ENCODE measurements at regions not wholly inside any gene's neighbourhood (a gene's known extent, or its start where the extent isn't known, plus 50 kb on each side); places are given as distances from the start of the nearest gene placed in this dataset.

DNA sequence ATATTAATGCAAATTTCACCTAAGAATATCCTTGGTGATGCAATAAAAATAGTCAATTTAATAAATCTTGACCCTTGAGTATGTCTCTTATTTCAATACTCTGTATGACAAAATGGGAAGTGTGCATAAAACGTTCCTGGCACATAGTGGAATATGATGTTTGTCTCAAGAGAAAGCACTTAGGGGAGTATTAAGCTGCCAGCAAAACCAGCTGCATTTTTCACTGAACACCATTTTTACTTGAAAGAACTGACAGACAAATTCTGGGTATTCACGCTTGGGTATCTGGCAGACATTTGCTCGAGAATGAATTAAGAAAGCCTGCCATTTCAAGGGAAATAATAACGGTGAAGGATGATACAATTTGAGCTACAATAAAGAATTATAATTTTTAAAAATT is 364.8 kb downstream of the SOX9 start:
- no peaks in the 10 kb centered on the region for H3K9me3 Mint-ChIP-seq
- peaks cover 18% of the 10 kb centered on the region for H3K27me3 Mint-ChIP-seq
- no peak overlapping the region for H3K4me3 Mint-ChIP-seq
- H3K36me3 Mint-ChIP-seq (ENCODE audit: low read depth) = no peaks in the 10 kb centered on the region
- H3K4me1 Mint-ChIP-seq (ENCODE audit: low read depth) = no peaks in the 10 kb centered on the region
- H3K27ac Mint-ChIP-seq = no peak overlapping the region

DNA sequence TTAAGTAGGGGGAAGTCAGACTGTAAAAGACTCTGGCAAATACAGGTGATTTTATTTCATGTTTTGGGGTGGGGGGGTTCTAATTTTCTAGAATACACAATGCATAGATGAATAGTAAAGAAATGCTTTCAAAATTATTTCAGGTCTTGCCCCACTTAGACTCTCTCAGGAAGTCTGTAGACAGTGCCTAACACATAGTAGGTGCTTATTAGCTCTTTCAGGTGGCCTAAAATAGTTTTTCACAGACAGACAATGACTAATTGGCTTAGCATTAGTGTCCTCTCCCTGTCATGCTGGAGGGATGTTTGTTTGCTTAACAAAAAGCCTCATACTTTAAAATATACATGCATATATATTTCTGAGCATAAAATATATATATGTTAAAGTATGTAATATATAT is 366.0 kb downstream of the SOX9 start:
- Mint-ChIP-seq H3K4me3 (no peak overlapping the region), H3K9me3 (no peaks in the 10 kb centered on the region), H3K4me1 (ENCODE audit: low read depth) (no peaks in the 10 kb centered on the region), H3K36me3 (ENCODE audit: low read depth) (no peaks in the 10 kb centered on the region), H3K27me3 (peaks cover 12% of the 10 kb centered on the region), H3K27ac (no peak overlapping the region)

- peaks cover 3% of the 10 kb centered on the region for H3K9me3 Mint-ChIP-seq
- H3K27ac Mint-ChIP-seq = no peak overlapping the region
- no peaks in the 10 kb centered on the region for H3K4me1 Mint-ChIP-seq (ENCODE audit: low read depth)
- no peak overlapping the region for H3K4me3 Mint-ChIP-seq
- no peaks in the 10 kb centered on the region for H3K36me3 Mint-ChIP-seq (ENCODE audit: low read depth)
- peaks cover 6% of the 10 kb centered on the region for H3K27me3 Mint-ChIP-seq
These were observed 367.1 kb downstream of the SOX9 start for GRCh38 chr17:72487731-72488494.

DNA sequence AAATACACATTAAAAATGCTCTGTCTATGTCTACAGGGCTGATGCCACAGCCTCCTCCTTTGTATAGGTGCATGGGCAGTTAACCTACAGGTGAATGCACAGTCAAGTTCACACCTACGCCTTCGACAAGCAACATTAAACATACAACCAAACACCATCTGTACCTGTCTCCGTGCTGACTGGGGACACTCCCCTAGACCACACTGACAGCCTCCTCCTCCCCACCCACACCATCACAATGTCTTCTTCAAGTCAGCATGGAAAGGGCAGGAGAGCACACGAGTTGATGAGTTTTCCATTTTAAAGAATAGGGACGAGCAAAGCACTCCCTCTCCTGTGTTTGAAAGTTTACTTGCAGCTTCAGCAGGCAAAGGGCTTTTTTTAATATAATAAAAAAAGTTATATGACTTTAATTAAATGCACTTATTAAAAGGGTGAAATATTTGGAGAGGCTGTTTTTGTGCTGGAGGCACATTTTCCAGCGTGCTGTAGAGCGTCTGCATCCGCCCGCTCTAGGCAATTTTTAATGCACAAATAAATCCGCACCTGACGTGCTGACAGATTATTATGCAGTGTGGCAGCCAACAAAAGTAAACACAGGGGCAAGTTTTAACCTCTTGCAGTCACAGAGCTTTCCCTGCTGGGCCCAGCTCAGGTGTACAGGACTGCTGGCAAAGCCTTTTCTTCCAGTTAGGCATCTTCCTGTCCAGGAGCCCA is 367.9 kb downstream of the SOX9 start:
- no peak overlapping the region for H3K27ac Mint-ChIP-seq
- no peak overlapping the region for H3K4me3 Mint-ChIP-seq
- peaks cover 9% of the 10 kb centered on the region for H3K27me3 Mint-ChIP-seq
- H3K9me3 Mint-ChIP-seq = peaks cover 3% of the 10 kb centered on the region
- H3K4me1 Mint-ChIP-seq (ENCODE audit: low read depth) = no peaks in the 10 kb centered on the region
- H3K36me3 Mint-ChIP-seq (ENCODE audit: low read depth) = no peaks in the 10 kb centered on the region

- H3K27ac Mint-ChIP-seq = no peak overlapping the region
- peaks cover 11% of the 10 kb centered on the region for H3K27me3 Mint-ChIP-seq
- H3K4me3 Mint-ChIP-seq = no peak overlapping the region
- no peaks in the 10 kb centered on the region for H3K4me1 Mint-ChIP-seq (ENCODE audit: low read depth)
- H3K9me3 Mint-ChIP-seq = peaks cover 3% of the 10 kb centered on the region
- no peaks in the 10 kb centered on the region for H3K36me3 Mint-ChIP-seq (ENCODE audit: low read depth)
These were observed 368.4 kb downstream of the SOX9 start for GRCh38 chr17:72489272-72489641.

- Mint-ChIP-seq H3K27me3 (peaks cover 11% of the 10 kb centered on the region), H3K36me3 (ENCODE audit: low read depth) (no peaks in the 10 kb centered on the region), H3K9me3 (peaks cover 3% of the 10 kb centered on the region)
These were observed 370.3 kb downstream of the SOX9 start for GRCh38 chr17:72491102-72491501.

DNA sequence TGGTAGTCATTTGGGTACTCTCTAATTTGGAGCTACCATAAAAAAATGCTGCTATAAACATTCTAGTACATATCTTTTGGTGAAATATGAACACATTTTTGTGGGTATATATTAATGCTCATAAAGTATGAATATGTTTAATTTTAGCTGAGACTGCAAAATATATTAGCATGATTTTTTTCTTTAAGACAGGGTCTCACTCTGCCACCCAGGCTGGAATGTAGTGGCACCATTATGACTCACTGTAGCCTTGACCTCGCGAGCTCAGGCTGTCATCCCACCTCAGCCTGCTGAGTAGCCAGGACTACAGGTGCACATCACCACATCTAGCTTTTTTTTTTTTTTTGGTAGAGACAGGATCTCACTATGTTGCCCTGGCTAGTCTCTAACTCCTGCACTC is 371.7 kb downstream of the SOX9 start:
- Mint-ChIP-seq H3K27ac (no peak overlapping the region), H3K9me3 (peaks cover 3% of the 10 kb centered on the region), H3K27me3 (peaks cover 11% of the 10 kb centered on the region), H3K4me1 (ENCODE audit: low read depth) (no peaks in the 10 kb centered on the region), H3K36me3 (ENCODE audit: low read depth) (no peaks in the 10 kb centered on the region), H3K4me3 (no peak overlapping the region)

More at GRCh38 chr17:72491102-72491501, 370.3 kb downstream of the SOX9 start:
- H3K4me1 Mint-ChIP-seq (ENCODE audit: low read depth) = no peaks in the 10 kb centered on the region
- no peak overlapping the region for H3K4me3 Mint-ChIP-seq
- H3K27ac Mint-ChIP-seq = no peak overlapping the region

- Mint-ChIP-seq H3K4me3 (no peak overlapping the region), H3K36me3 (ENCODE audit: low read depth) (no peaks in the 10 kb centered on the region), H3K4me1 (ENCODE audit: low read depth) (no peaks in the 10 kb centered on the region), H3K9me3 (peaks cover 3% of the 10 kb centered on the region), H3K27ac (no peak overlapping the region), H3K27me3 (peaks cover 11% of the 10 kb centered on the region)
These were observed 372.1 kb downstream of the SOX9 start for GRCh38 chr17:72492941-72493340.

DNA sequence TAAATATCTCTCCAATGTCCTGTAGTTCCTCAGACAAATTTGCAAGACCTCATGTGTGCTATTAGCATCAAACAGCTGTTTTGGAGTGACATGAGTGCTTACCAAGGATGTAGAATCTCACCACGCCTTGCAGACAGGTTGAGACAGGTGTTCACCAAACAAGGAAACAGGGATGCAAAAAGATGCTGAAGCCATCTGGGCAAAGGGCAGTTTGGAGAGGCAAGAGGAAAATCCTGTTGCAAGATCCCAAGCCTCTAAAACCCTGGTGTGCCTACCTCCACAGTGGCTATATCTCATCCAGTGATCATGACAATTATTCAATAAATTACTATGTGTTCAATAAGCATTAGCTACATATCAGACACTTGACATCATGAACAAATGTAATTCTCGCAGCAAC is 373.7 kb downstream of the SOX9 start:
- Mint-ChIP-seq H3K27me3 (peaks cover 5% of the 10 kb centered on the region), H3K9me3 (peaks cover 3% of the 10 kb centered on the region), H3K27ac (no peak overlapping the region), H3K36me3 (ENCODE audit: low read depth) (no peaks in the 10 kb centered on the region), H3K4me3 (no peak overlapping the region), H3K4me1 (ENCODE audit: low read depth) (no peaks in the 10 kb centered on the region)

DNA sequence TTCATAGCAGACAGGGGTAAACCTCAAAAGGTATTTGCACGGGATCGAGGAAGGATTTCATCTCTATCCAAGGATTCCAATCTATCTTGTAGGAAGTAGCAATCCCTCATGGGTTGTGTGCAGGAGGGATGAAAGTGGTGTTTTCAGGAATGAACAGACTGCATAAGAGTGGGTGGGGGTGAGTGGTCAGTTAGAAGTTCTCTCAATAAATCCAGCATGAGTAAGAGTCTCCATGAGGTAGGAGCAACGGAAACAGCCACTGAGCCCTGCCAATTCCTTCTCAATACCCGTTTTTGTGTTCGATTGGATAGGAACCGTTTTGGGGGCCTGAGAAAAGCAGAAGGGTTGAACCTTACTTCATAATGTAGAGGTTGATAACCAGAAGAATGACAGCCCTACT is 375.6 kb downstream of the SOX9 start:
- H3K4me1 Mint-ChIP-seq (ENCODE audit: low read depth) = no peaks in the 10 kb centered on the region
- peaks cover 5% of the 10 kb centered on the region for H3K27me3 Mint-ChIP-seq
- no peaks in the 10 kb centered on the region for H3K36me3 Mint-ChIP-seq (ENCODE audit: low read depth)
- H3K9me3 Mint-ChIP-seq = peaks cover 3% of the 10 kb centered on the region
- no peak overlapping the region for H3K4me3 Mint-ChIP-seq
- H3K27ac Mint-ChIP-seq = no peak overlapping the region

- Mint-ChIP-seq H3K9me3 (no peaks in the 10 kb centered on the region), H3K4me1 (ENCODE audit: low read depth) (no peaks in the 10 kb centered on the region), H3K27ac (no peak overlapping the region), H3K36me3 (ENCODE audit: low read depth) (no peaks in the 10 kb centered on the region), H3K4me3 (no peak overlapping the region), H3K27me3 (peaks cover 15% of the 10 kb centered on the region)
These were observed 377.1 kb downstream of the SOX9 start for GRCh38 chr17:72497915-72498314.

DNA sequence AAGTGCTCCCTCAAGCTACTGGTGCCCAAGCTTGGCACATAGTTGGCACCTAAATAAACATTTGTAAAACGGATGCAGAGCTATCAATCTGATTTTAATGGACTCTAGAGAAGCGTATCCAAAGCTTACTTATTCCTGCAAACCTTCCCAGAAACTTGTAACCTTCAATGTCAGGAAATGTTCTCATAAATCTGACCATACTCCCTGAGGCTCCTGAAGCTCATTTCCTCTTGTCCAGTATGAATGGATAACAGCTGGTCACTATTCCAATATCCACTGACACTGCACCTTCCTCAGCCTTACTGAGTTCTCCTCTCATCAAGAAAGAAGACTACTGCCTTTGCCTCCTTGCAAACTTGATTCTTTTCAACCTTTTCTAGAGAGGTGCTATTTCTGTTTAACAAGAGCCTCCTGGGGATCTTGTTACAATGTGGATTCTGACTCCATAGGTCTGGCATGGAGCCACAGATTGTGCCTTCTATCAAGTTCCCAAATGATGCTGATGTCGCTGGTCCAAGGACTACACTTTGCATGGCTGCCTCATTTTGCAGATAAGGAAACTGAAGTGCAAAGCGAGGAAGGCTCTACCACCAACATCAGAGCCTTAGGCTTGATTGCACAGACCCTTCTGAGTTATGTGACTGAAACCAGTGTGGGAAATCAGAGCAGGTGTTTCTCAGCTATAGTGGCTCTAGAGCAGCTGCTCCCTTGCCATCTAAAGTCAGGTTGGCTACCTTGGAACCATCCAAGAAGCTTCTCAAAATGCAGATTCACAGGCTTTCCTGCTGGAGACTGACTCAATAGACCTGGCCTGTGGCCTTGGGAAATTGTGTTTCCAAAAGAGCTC is 377.8 kb downstream of the SOX9 start:
- no peaks in the 10 kb centered on the region for H3K9me3 Mint-ChIP-seq
- H3K4me3 Mint-ChIP-seq = no peak overlapping the region
- H3K4me1 Mint-ChIP-seq (ENCODE audit: low read depth) = no peaks in the 10 kb centered on the region
- peaks cover 17% of the 10 kb centered on the region for H3K27me3 Mint-ChIP-seq
- no peak overlapping the region for H3K27ac Mint-ChIP-seq
- H3K36me3 Mint-ChIP-seq (ENCODE audit: low read depth) = no peaks in the 10 kb centered on the region

- H3K36me3 Mint-ChIP-seq (ENCODE audit: low read depth) = no peaks in the 10 kb centered on the region
- peaks cover 4% of the 10 kb centered on the region for H3K9me3 Mint-ChIP-seq
- no peak overlapping the region for H3K4me3 Mint-ChIP-seq
- H3K27me3 Mint-ChIP-seq = peaks cover 22% of the 10 kb centered on the region
- no peak overlapping the region for H3K27ac Mint-ChIP-seq
- no peaks in the 10 kb centered on the region for H3K4me1 Mint-ChIP-seq (ENCODE audit: low read depth)
These were observed 380.9 kb downstream of the SOX9 start for GRCh38 chr17:72501404-72502370.
